ENCODE measurements at regions not wholly inside any gene's neighbourhood (a gene's known extent, or its start where the extent isn't known, plus 50 kb on each side); places are given as distances from the start of the nearest gene placed in this dataset.
"Not testable (repeated sequence)": the region's sequence is repeated elsewhere in the genome, so short reads cannot be mapped to it uniquely, and the experiment has no call there.

GRCh38 chr20:50445354-50446151 is 64.6 kb upstream of the PTPN1 start:
- no peak for TF ChIP-seq CTCF (IDR thresholded peaks at IDR 0.05; ENCODE audit: extremely low read depth, missing control alignments)

GRCh38 chr20:50446351-50447101 is 63.7 kb upstream of the PTPN1 start:
- DNase-seq (ENCODE audit: low spot score), result no peak
- no peak for TF ChIP-seq CTCF (IDR thresholded peaks at IDR 0.05; ENCODE audit: extremely low read depth, missing control alignments)

More at GRCh38 chr20:50445354-50446151, 64.6 kb upstream of the PTPN1 start:
- DNase-seq (ENCODE audit: low spot score), result no peak

- TF ChIP-seq CTCF (IDR thresholded peaks at IDR 0.05; ENCODE audit: extremely low read depth, missing control alignments), result no peak
- no peak for DNase-seq (ENCODE audit: low spot score)
These were observed 62.9 kb upstream of the PTPN1 start for GRCh38 chr20:50447102-50447804.

- DNase-seq (ENCODE audit: low spot score), result no peak
- no peak for TF ChIP-seq CTCF (IDR thresholded peaks at IDR 0.05; ENCODE audit: extremely low read depth, missing control alignments)
These were observed 62.4 kb upstream of the PTPN1 start for GRCh38 chr20:50447817-50448216.

- not testable (repeated sequence) for DNase-seq (ENCODE audit: low spot score)
These were observed 61.4 kb upstream of the PTPN1 start for GRCh38 chr20:50448625-50449403.

GRCh38 chr20:50449738-50450492 is 60.3 kb upstream of the PTPN1 start:
- TF ChIP-seq CTCF (IDR thresholded peaks at IDR 0.05; ENCODE audit: extremely low read depth, missing control alignments), result no peak
- DNase-seq (ENCODE audit: low spot score), result peak; percentile 32

- TF ChIP-seq CTCF (IDR thresholded peaks at IDR 0.05; ENCODE audit: extremely low read depth, missing control alignments), result no peak
- no peak for DNase-seq (ENCODE audit: low spot score)
These were observed 59.7 kb upstream of the PTPN1 start for GRCh38 chr20:50450493-50450826.
